Stimulated activated CD4-positive, alpha-beta T cell treated with anti-CD3 and anti-CD28 coated beads, Interleukin-4, amount 100 ng/mL, for 24 hours (primary cell): ENCODE measurements at regions not wholly inside any gene's neighbourhood (a gene's known extent, or its start where the extent isn't known, plus 50 kb on each side); places are given as distances from the start of the nearest gene placed in this dataset.
"Not testable (repeated sequence)": the region's sequence is repeated elsewhere in the genome, so short reads cannot be mapped to it uniquely, and the experiment has no call there.

Experiments
- DNase-seq: peaks from one replicate; pipeline ENCODE4 v3.0.0-alpha.2; 2020

DNA sequence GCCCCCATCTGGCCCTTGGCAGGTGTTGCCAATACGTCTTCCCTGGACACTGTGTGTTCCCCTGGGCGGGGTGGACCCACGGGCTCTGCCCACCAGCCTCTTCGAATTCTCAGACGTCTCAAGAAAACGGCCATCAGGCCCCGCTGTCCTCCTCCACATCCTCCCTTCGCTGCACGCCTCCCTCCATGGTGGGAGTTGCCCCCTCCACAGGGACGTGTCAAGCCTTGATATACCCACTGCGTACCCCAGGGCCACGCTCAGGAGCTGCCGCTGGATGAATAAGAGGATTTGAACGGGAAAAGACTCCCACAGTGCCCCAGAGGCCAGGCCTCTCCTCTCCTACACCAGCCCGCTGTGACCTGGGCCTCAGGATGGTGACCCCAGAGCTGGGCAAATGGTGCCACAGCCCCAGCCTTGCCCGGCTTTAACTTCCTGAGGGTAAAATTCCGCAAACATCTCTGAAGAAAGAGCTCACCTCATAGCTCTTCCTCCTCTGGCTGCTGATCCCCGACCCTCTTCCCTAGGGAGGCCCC lies 399.3 kb upstream of the MYT1L start:
- no peak for DNase-seq

DNA sequence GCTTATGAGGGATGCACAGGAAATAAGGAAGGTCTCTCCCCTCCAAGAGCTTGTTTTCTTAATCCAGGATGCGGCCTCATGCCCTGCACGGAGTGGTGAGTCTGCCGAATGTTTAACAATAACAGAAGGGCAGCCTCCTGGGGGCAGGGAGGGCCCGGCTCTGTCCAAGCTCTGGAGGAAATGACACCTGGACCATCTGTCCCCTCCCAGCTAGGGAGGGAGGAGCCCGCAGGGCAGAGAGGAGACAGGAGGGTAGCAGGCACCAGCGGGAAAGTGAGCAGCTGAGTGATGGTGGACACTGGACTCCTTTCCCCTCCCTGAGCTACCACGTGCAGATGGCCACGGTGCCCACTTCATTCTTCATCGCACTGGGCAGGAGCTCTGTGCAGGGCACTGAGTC lies 398.2 kb upstream of the MYT1L start:
- no peak for DNase-seq

DNA sequence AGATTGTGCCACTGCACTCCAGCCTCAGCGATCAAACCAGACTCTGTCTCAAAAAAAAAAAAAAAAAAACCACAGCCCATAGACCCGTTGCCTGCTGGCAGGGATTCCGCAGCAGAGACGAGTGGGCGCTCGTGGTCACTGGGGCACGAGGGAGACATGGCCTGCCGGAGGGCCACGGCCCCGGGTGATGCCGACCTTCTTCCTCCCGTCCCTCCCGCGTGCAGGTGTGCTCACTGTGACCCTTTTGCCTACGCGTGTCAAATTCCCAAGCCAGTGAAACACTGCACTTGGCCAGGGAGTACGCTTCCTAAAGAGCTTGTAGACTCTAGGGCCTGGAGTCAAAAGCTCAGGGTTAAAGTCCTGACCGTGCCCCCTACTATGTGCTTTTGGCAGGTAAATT lies 397.6 kb upstream of the MYT1L start:
- no peak for DNase-seq

DNA sequence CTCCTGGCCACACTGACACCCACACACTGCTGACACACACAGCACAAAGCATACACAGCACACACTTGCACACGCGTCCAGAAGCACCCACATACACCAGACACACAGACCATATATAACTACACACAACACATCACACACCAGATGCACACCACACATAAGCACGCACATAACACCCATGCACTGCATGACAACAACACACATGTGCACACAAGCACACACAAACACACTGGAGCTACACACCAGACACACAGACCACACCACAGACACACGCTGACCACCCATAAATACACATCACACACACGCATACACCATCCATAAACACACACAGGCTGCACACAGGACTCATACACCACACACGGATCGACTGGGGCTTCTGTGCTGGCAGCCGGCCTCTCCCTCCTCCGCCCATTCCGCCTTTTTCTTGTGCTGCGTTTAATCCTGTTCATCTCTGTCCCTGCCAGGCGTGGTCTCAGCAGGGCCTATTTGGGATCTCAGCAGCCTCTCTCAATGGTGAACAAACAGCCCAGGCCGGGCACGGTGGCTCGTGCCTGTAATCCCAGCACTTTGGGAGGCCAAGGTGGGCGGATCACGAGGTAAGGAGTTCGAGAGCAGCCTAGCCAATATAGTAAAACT lies 396.9 kb upstream of the MYT1L start:
- DNase-seq = no peak

DNA sequence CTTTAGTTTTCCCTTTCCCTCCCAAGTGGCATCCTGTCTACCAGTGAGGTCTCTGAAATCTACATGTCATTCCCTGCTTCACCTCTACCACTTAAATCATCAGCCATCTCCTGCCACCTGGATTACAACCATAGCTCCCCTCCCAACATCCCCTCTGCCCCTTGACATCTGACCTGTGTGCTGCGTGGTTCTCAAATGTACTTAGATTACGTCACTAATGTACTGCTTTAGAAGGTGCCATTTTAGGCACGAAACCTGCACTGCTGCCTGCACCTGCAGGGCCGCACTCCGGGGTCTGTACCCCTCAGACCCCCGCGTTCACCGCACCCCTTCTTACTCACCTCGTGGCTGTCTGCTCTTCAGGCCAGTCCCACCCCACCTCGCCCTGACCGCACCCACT lies 395.1 kb upstream of the MYT1L start:
- no peak for DNase-seq

- DNase-seq = no peak
These were observed 392.0 kb upstream of the MYT1L start for GRCh38 chr2:2723064-2723463.

DNA sequence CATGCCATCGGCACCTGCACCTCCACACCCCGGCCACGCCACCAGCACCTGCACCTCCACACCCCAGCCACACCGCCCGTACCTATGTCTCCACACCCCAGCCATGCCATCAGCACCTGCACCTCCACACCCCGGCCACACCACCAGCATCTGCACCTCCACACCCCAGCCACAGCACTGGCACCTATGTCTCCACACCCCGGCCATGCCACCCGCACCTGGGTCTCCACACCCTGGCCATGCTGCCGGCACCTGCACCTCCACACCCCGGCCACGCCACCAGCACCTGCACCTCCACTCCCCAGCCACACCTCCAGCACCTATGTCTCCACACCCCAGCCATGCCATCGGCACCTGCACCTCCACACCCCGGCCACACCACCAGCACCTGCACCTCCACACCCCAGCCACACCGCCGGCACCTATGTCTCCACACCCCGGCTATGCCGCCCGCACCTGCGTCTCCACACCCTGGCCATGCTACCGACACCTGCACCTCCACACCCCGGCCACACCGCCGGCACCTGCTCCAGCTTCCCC lies 390.3 kb upstream of the MYT1L start:
- DNase-seq = no peak

GRCh38 chr2:2720806-2721205 lies 389.7 kb upstream of the MYT1L start:
- DNase-seq = not testable (repeated sequence)

DNA sequence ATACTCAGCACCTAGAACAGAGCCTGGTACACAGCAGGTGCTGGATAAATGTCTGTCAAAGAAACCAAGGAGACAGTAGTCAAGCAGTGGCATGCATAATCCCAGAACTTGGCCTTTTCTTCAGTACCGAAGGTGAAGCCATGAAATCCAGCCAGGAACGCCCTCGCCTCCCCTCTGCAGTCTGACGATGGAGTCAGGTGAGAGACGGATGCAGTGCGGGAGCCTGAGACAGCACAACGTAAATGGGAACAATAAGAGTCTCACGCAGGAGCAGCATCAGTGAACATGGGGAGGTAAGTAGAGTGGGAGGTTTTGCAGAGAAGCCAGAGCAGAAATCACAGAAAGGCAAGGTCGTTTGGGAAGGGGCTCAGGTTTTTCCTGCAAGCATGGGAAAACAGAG lies 389.3 kb upstream of the MYT1L start:
- DNase-seq = no peak

DNA sequence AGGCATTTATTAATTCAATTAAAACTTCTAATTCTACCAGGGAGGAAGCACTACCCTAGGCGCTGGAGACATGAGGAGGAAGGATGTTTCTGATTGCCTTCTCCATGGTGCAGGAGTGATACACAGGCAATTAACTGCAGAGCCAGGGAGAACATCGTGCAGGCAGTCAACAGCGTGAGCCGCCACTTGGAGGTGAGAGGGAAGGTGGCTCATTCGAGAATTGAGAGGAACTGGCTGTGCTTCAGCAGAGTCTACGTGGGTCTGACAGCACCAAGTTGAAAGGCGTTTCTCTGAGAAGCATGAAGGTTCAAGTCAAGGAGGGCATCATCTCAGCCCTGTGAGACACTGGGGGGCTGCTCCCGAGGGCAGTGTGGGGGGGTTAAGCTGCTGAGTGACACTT lies 388.7 kb upstream of the MYT1L start:
- DNase-seq = no peak

DNA sequence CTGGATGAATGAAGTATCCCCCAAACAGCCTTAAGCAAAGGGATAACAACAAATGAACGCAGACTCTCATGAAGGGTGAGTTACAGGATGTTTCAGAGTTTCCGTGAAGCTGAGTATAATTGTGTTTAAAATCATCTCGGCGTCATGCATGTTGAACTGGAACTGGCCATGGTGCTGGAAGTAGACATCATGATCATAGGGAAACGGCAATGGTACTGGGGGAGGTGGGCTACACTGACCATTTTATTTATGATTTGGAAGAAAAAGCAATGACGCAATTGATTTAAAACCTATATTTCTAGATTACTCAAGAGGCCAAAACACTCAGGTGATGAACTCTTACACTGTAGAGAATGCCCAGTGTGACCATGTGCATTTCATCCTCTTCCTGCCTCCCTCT lies 387.9 kb upstream of the MYT1L start:
- DNase-seq = no peak

GRCh38 chr2:2717406-2717805 lies 386.3 kb upstream of the MYT1L start:
- DNase-seq = no peak

- no peak for DNase-seq
These were observed 385.7 kb upstream of the MYT1L start for GRCh38 chr2:2716771-2717170.

- no peak for DNase-seq
These were observed 384.2 kb upstream of the MYT1L start for GRCh38 chr2:2715036-2715818.

GRCh38 chr2:2714408-2714807 lies 383.3 kb upstream of the MYT1L start:
- no peak for DNase-seq

GRCh38 chr2:2709431-2709770 lies 378.3 kb upstream of the MYT1L start:
- no peak for DNase-seq

- DNase-seq = no peak
These were observed 377.7 kb upstream of the MYT1L start for GRCh38 chr2:2708575-2709430.

GRCh38 chr2:2707206-2707991 lies 376.3 kb upstream of the MYT1L start:
- no peak for DNase-seq

- no peak for DNase-seq
These were observed 375.2 kb upstream of the MYT1L start for GRCh38 chr2:2706306-2706705.

DNA sequence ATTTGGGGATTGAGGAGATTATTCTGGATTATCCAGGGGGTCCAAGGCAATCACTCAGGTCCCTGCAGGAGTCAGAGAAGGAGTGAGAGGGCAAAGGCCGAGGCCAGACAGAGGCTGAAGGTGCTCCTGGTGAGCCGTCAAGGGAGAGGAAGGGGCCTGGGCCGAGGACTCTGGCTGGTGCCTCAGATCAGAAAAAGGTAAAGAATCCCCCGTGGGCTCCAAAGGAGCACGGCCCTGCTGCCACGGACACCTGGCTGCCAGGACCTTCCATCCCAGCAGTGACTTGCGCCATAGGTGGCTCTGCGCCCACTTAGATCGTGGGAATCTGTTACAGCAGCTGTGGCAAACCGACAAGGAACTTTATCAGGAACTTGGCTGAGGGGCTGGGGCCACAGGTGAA lies 374.8 kb upstream of the MYT1L start:
- DNase-seq = no peak

GRCh38 chr2:2704428-2705090 lies 373.5 kb upstream of the MYT1L start:
- no peak for DNase-seq
